CD8-positive, alpha-beta memory T cell (primary cell): ENCODE measurements at regions not wholly inside any gene's neighbourhood (a gene's known extent, or its start where the extent isn't known, plus 50 kb on each side); places are given as distances from the start of the nearest gene placed in this dataset.
"Not testable (repeated sequence)": the region's sequence is repeated elsewhere in the genome, so short reads cannot be mapped to it uniquely, and the experiment has no call there.

Source experiments
- CTCF ChIA-PET: fragments of 350-600 bp; sonication (Branson Sonifier 250); formaldehyde crosslinking; loops from one replicate; lab custom pipeline; 2021; ENCODE audit warnings: antibody characterized with exemption; lab: Charles Lee
- POLR2A ChIA-PET: fragments of 350-600 bp; sonication (Branson Sonifier 250); formaldehyde crosslinking; loops from one replicate; lab custom pipeline; 2021; ENCODE audit warnings: antibody characterized with exemption; lab: Charles Lee
- DNase-seq, 5 donors: peaks; one replicate each; pipeline versions ENCODE4 v3.0.0 to v3.0.0-alpha.2; 2020 to 2022; ENCODE audit warnings: mixed read lengths in 1 of 5
- H3K27ac ChIP-seq: one replicate; pipeline ENCODE4 v1.7.0; 2013; ENCODE audit warnings: low read depth, mild to moderate bottlenecking, low read length, moderate library complexity
- H3K27me3 ChIP-seq: 2 replicates; pipeline ENCODE4 v1.7.0; 2013; ENCODE audit warnings: low read length, mild to moderate bottlenecking; ENCODE audit not compliant: insufficient read depth, poor library complexity, severe bottlenecking
- H3K36me3 ChIP-seq: 2 replicates; pipeline ENCODE4 v1.7.0; 2013; ENCODE audit warnings: mild to moderate bottlenecking, low read length, moderate library complexity; ENCODE audit not compliant: insufficient read depth
- H3K4me1 ChIP-seq: 2 replicates; pipeline ENCODE4 v1.7.0; 2013; ENCODE audit warnings: mild to moderate bottlenecking, low read length, moderate library complexity; ENCODE audit not compliant: insufficient read depth
- H3K4me3 ChIP-seq: 2 replicates; pipeline ENCODE4 v1.7.0; 2013; ENCODE audit warnings: mild to moderate bottlenecking, low read length
- H3K9me3 ChIP-seq: 2 replicates; pipeline ENCODE4 v1.7.0; 2013; ENCODE audit warnings: mild to moderate bottlenecking, low read length
- H3K27ac Mint-ChIP-seq, 8 donors: one replicate each; pipeline ENCODE4 v1.8.0; 2020 to 2021; ENCODE audit warnings: mixed read lengths in 8 of 8, mild to moderate bottlenecking in 6 of 8, inconsistent platforms in 3 of 8, moderate library complexity in 3 of 8
- H3K27me3 Mint-ChIP-seq, 2 donors: one replicate each; pipeline ENCODE4 v1.8.0; 2020 to 2021; ENCODE audit warnings: mixed read lengths in 2 of 2, mild to moderate bottlenecking in 1 of 2, moderate library complexity in 1 of 2
- H3K36me3 Mint-ChIP-seq, 3 donors: one replicate each; pipeline ENCODE4 v1.8.0; 2020 to 2021; ENCODE audit warnings: mixed read lengths in 3 of 3, inconsistent platforms in 1 of 3, mild to moderate bottlenecking in 1 of 3
- H3K4me1 Mint-ChIP-seq, 3 donors: one replicate each; pipeline ENCODE4 v1.8.0; 2020 to 2021; ENCODE audit warnings: mixed read lengths in 3 of 3, inconsistent platforms in 1 of 3, mild to moderate bottlenecking in 1 of 3
- H3K4me3 Mint-ChIP-seq, 7 donors: one replicate each; pipeline ENCODE4 v1.8.0; 2020 to 2021; ENCODE audit warnings: mixed read lengths in 7 of 7, mild to moderate bottlenecking in 6 of 7, moderate library complexity in 4 of 7, inconsistent platforms in 2 of 7
- H3K9me3 Mint-ChIP-seq, 5 donors: one replicate each; pipeline ENCODE4 v1.8.0; 2020 to 2022; ENCODE audit warnings: mixed read lengths in 5 of 5, mild to moderate bottlenecking in 3 of 5, moderate library complexity in 2 of 5, inconsistent platforms in 1 of 5

DNA sequence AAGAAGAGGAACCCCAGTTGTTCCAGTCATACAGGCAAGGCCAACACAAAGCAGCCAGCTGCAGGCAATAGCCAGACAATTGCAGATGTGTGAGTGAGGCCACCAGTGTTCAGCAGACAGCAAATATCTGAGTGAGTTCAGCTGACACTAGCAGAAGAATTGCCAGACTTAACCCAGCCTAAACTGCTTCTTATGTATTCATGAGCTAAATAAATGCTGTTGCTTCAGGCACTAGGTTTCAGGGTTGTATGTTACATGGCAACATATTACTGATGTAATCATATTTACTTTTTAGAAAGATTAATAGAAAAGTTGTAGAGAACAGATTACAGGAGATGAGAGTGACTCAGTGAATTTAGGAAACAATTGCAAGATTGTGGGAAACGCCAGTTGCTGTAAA, 129.8 kb upstream of the CHODL start:
- H3K27ac ChIP-seq = no peak overlapping the region
- H3K27me3 ChIP-seq = no peaks in the 10 kb centered on the region
- no peak overlapping the region for H3K4me3 Mint-ChIP-seq
- H3K27me3 Mint-ChIP-seq = no peaks in the 10 kb centered on the region
- H3K4me3 ChIP-seq = no peak overlapping the region
- ChIA-PET POLR2A (no interaction called here), CTCF (interaction anchor here (0.8 kb wide), 1 partner anchor 14 kb away, joined by 3 read pairs; no protein-coding TSS in a partner anchor)
- no peaks in the 10 kb centered on the region for H3K36me3 Mint-ChIP-seq
- H3K36me3 ChIP-seq = no peaks in the 10 kb centered on the region
- no peaks in the 10 kb centered on the region for H3K9me3 ChIP-seq
- H3K4me1 Mint-ChIP-seq = no peaks in the 10 kb centered on the region
- H3K4me1 ChIP-seq = no peaks in the 10 kb centered on the region
- H3K27ac Mint-ChIP-seq = no peak overlapping the region
- H3K9me3 Mint-ChIP-seq = peaks cover 0 to 2% (median 2%) of the 10 kb centered on the region in 5 donors
- DNase-seq = no peak

- Histone ChIP-seq H3K4me1 (no peaks in the 10 kb centered on the region), H3K9me3 (no peaks in the 10 kb centered on the region), H3K27ac (no peak overlapping the region), H3K4me3 (no peak overlapping the region), H3K27me3 (no peaks in the 10 kb centered on the region), H3K36me3 (no peaks in the 10 kb centered on the region)
- H3K27me3 Mint-ChIP-seq = no peaks in the 10 kb centered on the region
- peaks cover 0 to 15% (median 11%) of the 10 kb centered on the region in 5 donors for H3K9me3 Mint-ChIP-seq
- H3K27ac Mint-ChIP-seq = no peak overlapping the region
- no peak for DNase-seq
- H3K4me3 Mint-ChIP-seq = no peak overlapping the region
- ChIA-PET POLR2A (no interaction called here), CTCF (no interaction called here)
- peaks cover 0 to 5% (median 0%) of the 10 kb centered on the region in 3 donors for H3K36me3 Mint-ChIP-seq
- no peaks in the 10 kb centered on the region for H3K4me1 Mint-ChIP-seq
Observed at GRCh38 chr21:18104802-18105201, 139.8 kb upstream of the CHODL start.

DNA sequence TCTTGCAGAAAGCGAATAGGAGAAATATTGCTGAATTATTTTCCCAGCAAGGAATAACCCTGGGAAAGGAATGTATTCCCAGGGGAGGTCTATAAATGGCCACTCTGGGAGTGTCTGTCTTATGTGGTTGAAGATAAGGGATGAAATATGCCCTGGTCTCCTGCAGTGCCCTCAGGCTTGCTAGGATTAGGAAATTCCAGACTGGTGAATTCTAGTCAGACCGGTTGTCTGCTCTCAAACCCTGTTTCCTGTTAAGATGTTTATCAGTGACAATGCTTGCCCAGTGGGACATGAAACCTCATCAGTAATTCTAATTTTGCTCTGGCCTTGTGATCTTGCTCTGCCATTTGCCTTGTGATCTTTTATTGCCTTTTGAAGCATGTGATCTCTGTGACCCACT, 148.2 kb upstream of the CHODL start:
- H3K27ac ChIP-seq, H3K27me3 ChIP-seq, DNase-seq, H3K4me3 ChIP-seq, H3K9me3 ChIP-seq, H3K4me1 ChIP-seq, H3K4me3 Mint-ChIP-seq, POLR2A ChIA-PET, H3K27ac Mint-ChIP-seq, H3K4me1 Mint-ChIP-seq, H3K27me3 Mint-ChIP-seq, H3K36me3 ChIP-seq, CTCF ChIA-PET: not testable (repeated sequence)
- Mint-ChIP-seq H3K9me3 (peaks cover 44 to 76% (median 58%) of the 10 kb centered on the region in 5 donors), H3K36me3 (peaks cover 0 to 29% (median 0%) of the 10 kb centered on the region in 3 donors)

- Mint-ChIP-seq H3K36me3 (peaks cover 0 to 55% (median 2%) of the 10 kb centered on the region in 3 donors), H3K9me3 (peaks cover 29 to 76% (median 45%) of the 10 kb centered on the region in 5 donors), H3K27ac (no peak overlapping the region), H3K4me3 (no peak overlapping the region), H3K4me1 (no peaks in the 10 kb centered on the region), H3K27me3 (no peaks in the 10 kb centered on the region)
- Histone ChIP-seq H3K4me3 (no peak overlapping the region), H3K4me1 (no peaks in the 10 kb centered on the region), H3K36me3 (no peaks in the 10 kb centered on the region), H3K27ac (no peak overlapping the region), H3K27me3 (no peaks in the 10 kb centered on the region), H3K9me3 (no peaks in the 10 kb centered on the region)
- DNase-seq = no peak
- ChIA-PET CTCF (no interaction called here), POLR2A (no interaction called here)
Observed at GRCh38 chr21:18089786-18090185, 154.8 kb upstream of the CHODL start.

DNA sequence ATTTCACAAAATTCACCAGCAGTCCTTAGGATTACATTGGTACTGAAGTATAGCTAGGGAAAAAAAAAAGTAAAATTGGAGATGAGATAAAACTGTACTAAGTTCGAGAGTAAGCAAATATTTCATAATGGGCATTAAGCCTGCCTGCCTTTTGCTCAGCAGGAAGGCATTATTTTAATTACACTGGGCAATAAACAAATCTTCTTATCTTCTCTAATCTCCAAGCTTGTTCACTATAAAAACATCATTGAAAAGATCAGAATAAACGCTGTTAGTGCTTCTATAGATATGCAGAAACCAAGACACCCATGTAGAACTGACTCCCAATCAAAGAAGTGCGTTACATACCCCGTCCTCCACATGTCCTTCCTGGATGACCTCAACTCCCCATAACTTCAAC, 174.2 kb upstream of the CHODL start:
- Histone ChIP-seq H3K9me3 (no peaks in the 10 kb centered on the region), H3K36me3 (no peaks in the 10 kb centered on the region), H3K4me1 (no peaks in the 10 kb centered on the region), H3K27me3 (no peaks in the 10 kb centered on the region), H3K27ac (no peak overlapping the region), H3K4me3 (no peak overlapping the region)
- H3K27ac Mint-ChIP-seq = no peak overlapping the region
- no peak for DNase-seq
- H3K4me1 Mint-ChIP-seq = no peaks in the 10 kb centered on the region
- H3K27me3 Mint-ChIP-seq = no peaks in the 10 kb centered on the region
- no peaks in the 10 kb centered on the region for H3K9me3 Mint-ChIP-seq
- no peaks in the 10 kb centered on the region for H3K36me3 Mint-ChIP-seq
- ChIA-PET CTCF (no interaction called here), POLR2A (no interaction called here)
- no peak overlapping the region for H3K4me3 Mint-ChIP-seq

DNA sequence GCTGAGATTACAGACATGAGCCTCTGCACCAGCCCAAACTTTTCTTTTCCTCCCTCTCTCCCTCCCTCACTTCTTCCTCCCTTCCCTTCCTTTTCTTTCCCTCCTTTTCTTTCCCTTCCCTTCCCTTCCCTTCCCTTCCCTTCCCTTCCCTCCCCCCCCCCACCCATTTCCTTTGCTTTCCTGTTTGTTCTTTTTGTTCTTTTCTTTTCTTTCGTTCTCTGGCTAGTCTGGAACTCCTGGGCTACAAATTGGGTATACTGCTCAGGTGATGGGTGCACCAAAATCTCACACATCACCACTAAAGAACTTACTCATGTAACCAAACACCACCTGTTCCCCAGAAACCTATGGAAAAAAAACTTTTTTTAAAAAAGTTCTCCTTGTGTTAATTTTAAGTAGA, 174.8 kb upstream of the CHODL start:
- Histone ChIP-seq H3K27me3 (no peaks in the 10 kb centered on the region), H3K4me1 (no peaks in the 10 kb centered on the region), H3K9me3 (no peaks in the 10 kb centered on the region), H3K4me3 (no peak overlapping the region), H3K27ac (no peak overlapping the region), H3K36me3 (no peaks in the 10 kb centered on the region)
- ChIA-PET POLR2A (no interaction called here), CTCF (no interaction called here)
- DNase-seq = no peak
- Mint-ChIP-seq H3K9me3 (no peaks in the 10 kb centered on the region), H3K4me1 (no peaks in the 10 kb centered on the region), H3K4me3 (no peak overlapping the region), H3K27me3 (no peaks in the 10 kb centered on the region), H3K36me3 (no peaks in the 10 kb centered on the region), H3K27ac (no peak overlapping the region)

DNA sequence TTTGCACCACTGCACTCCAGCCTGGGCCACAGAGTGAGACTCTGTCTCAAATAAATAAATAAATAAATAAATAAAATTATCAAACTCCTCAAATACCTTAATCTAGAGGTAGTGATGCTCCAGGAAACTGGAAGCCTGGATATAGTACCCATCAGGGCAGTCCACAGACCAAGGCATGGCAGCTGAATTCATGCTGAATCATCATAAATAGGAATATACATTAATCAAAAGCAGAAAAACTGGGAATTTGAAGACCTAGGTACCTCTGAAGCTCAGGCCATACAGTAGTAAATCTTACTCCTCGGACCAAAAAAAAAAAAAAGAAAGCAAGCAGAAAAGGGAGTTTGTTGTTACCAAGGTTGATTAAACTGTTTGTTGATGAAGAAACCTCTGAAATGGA, 184.2 kb upstream of the CHODL start:
- DNase-seq = no peak
- ChIA-PET CTCF (no interaction called here), POLR2A (no interaction called here)
- Histone ChIP-seq H3K4me1 (no peaks in the 10 kb centered on the region), H3K36me3 (no peaks in the 10 kb centered on the region), H3K27ac (no peak overlapping the region), H3K4me3 (no peak overlapping the region), H3K9me3 (no peaks in the 10 kb centered on the region), H3K27me3 (no peaks in the 10 kb centered on the region)
- Mint-ChIP-seq H3K9me3 (peaks cover 0 to 5% (median 2%) of the 10 kb centered on the region in 5 donors), H3K27me3 (no peaks in the 10 kb centered on the region), H3K4me1 (peaks cover 0 to 2% (median 0%) of the 10 kb centered on the region in 3 donors), H3K27ac (no peak overlapping the region), H3K36me3 (peaks cover 0 to 8% (median 0%) of the 10 kb centered on the region in 3 donors), H3K4me3 (no peak overlapping the region)

GRCh38 chr21:18058731-18059398, 185.8 kb upstream of the CHODL start:
- Histone ChIP-seq H3K4me1 (no peaks in the 10 kb centered on the region), H3K4me3 (no peak overlapping the region), H3K27ac (no peak overlapping the region), H3K27me3 (no peaks in the 10 kb centered on the region), H3K36me3 (no peaks in the 10 kb centered on the region), H3K9me3 (no peaks in the 10 kb centered on the region)
- ChIA-PET CTCF (no interaction called here), POLR2A (no interaction called here)
- no peaks in the 10 kb centered on the region for H3K27me3 Mint-ChIP-seq
- H3K9me3 Mint-ChIP-seq = peaks cover 0 to 5% (median 2%) of the 10 kb centered on the region in 5 donors
- peaks cover 0 to 2% (median 0%) of the 10 kb centered on the region in 3 donors for H3K4me1 Mint-ChIP-seq
- H3K27ac Mint-ChIP-seq = no peak overlapping the region
- DNase-seq = no peak
- peaks cover 0 to 8% (median 0%) of the 10 kb centered on the region in 3 donors for H3K36me3 Mint-ChIP-seq
- H3K4me3 Mint-ChIP-seq = no peak overlapping the region
